Thyroid gland (tissue), 4 donors: ENCODE measurements at regions not wholly inside any gene's neighbourhood (a gene's known extent, or its start where the extent isn't known, plus 50 kb on each side); places are given as distances from the start of the nearest gene placed in this dataset.

Source experiments
- POLR2A ChIP-seq, 2 donors: fragments of 450-650 bp; IDR thresholded peaks; one replicate each; pipeline ENCODE4 v1.6.1; 2017; ENCODE audit warnings: antibody characterized with exemption in 2 of 2, mild to moderate bottlenecking in 2 of 2, moderate library complexity in 1 of 2
- TF ChIP-seq, protein P1 (sequence below), 6 experiments: fragments of 200-600 bp in 3 of 6; fragments of 450-650 bp in 3 of 6; sonication (generic) in 3 of 6; IDR thresholded peaks; one replicate each; pipeline ENCODE4 v1.5.1; 2016 to 2019; ENCODE audit warnings: antibody characterized with exemption in 6 of 6, mild to moderate bottlenecking in 2 of 6, inconsistent platforms in 1 of 6, moderate library complexity in 1 of 6

DNA sequence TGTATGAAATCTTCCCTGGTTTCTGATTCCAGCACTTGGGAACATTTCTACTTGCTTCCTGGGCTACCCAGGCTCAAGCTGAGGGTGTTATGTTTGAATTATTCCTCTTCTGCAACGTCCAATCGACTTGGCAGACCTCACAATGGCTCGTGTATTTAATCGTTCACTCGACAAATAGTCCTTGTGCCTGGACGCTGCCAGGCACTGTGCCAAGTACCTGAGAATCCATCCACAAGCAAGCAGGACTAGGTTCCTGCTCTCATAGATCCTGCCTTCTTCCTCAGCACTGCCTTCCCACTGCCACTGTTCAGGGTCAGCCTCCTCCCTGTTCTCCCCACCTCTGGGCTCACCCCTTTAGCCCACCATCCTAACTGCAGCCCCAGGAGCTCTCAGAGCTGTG lies 113.3 kb downstream of the EFNB1 start:
- TF ChIP-seq, protein P1, sequence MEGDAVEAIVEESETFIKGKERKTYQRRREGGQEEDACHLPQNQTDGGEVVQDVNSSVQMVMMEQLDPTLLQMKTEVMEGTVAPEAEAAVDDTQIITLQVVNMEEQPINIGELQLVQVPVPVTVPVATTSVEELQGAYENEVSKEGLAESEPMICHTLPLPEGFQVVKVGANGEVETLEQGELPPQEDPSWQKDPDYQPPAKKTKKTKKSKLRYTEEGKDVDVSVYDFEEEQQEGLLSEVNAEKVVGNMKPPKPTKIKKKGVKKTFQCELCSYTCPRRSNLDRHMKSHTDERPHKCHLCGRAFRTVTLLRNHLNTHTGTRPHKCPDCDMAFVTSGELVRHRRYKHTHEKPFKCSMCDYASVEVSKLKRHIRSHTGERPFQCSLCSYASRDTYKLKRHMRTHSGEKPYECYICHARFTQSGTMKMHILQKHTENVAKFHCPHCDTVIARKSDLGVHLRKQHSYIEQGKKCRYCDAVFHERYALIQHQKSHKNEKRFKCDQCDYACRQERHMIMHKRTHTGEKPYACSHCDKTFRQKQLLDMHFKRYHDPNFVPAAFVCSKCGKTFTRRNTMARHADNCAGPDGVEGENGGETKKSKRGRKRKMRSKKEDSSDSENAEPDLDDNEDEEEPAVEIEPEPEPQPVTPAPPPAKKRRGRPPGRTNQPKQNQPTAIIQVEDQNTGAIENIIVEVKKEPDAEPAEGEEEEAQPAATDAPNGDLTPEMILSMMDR (IDR thresholded peaks at IDR 0.05): no peak
- no peak for TF ChIP-seq POLR2A (IDR thresholded peaks at IDR 0.05)
